DMS153 treated with DMSO at 0.1 percent for 48 hours (cell line): ENCODE measurements at regions not wholly inside any gene's neighbourhood (a gene's known extent, or its start where the extent isn't known, plus 50 kb on each side); places are given as distances from the start of the nearest gene placed in this dataset.

Experiments
- DNase-seq: peaks from one replicate; lab custom pipeline; 2025; ENCODE audit not compliant: unreplicated experiment; lab: John Stamatoyannopoulos, UW

- no peak for DNase-seq
Observed at GRCh38 chr9:87084407-87084806, 137.1 kb upstream of the GAS1 start.

- no peak for DNase-seq
Observed at GRCh38 chr9:87085073-87085472, 137.8 kb upstream of the GAS1 start.

GRCh38 chr9:87085521-87085920 lies 138.2 kb upstream of the GAS1 start:
- no peak for DNase-seq

- DNase-seq = no peak
Observed at GRCh38 chr9:87086221-87086818, 139.0 kb upstream of the GAS1 start.

- DNase-seq = no peak
Observed at GRCh38 chr9:87087197-87087596, 139.9 kb upstream of the GAS1 start.

- no peak for DNase-seq
Observed at GRCh38 chr9:87088192-87088591, 140.9 kb upstream of the GAS1 start.

- DNase-seq = no peak
Observed at GRCh38 chr9:87088621-87089365, 141.5 kb upstream of the GAS1 start.

- DNase-seq = no peak
Observed at GRCh38 chr9:87089506-87089905, 142.2 kb upstream of the GAS1 start.

GRCh38 chr9:87089929-87090328 lies 142.6 kb upstream of the GAS1 start:
- DNase-seq = no peak

GRCh38 chr9:87093777-87094176 lies 146.5 kb upstream of the GAS1 start:
- DNase-seq = no peak

GRCh38 chr9:87095951-87096350 lies 148.6 kb upstream of the GAS1 start:
- no peak for DNase-seq

GRCh38 chr9:87096506-87096905 lies 149.2 kb upstream of the GAS1 start:
- DNase-seq = no peak

- no peak for DNase-seq
Observed at GRCh38 chr9:87097238-87097637, 149.9 kb upstream of the GAS1 start.

- DNase-seq = no peak
Observed at GRCh38 chr9:87099407-87099806, 152.1 kb upstream of the GAS1 start.

- DNase-seq = no peak
Observed at GRCh38 chr9:87100001-87100400, 152.7 kb upstream of the GAS1 start.

- DNase-seq = no peak
Observed at GRCh38 chr9:87102126-87102525, 154.8 kb upstream of the GAS1 start.

- no peak for DNase-seq
Observed at GRCh38 chr9:87107072-87107471, 159.8 kb upstream of the GAS1 start.

- no peak for DNase-seq
Observed at GRCh38 chr9:87108661-87109060, 161.4 kb upstream of the GAS1 start.

GRCh38 chr9:87109231-87109631 lies 161.9 kb upstream of the GAS1 start:
- DNase-seq = no peak

GRCh38 chr9:87109851-87110250 lies 162.5 kb upstream of the GAS1 start:
- no peak for DNase-seq

GRCh38 chr9:87111010-87111409 lies 163.7 kb upstream of the GAS1 start:
- no peak for DNase-seq

GRCh38 chr9:87112656-87113055 lies 165.3 kb upstream of the GAS1 start:
- no peak for DNase-seq

- no peak for DNase-seq
Observed at GRCh38 chr9:87113874-87114273, 166.6 kb upstream of the GAS1 start.
